ENCODE measurements at regions not wholly inside any gene's neighbourhood (a gene's known extent, or its start where the extent isn't known, plus 50 kb on each side); places are given as distances from the start of the nearest gene placed in this dataset.

- DNase-seq = no peak
- no peaks in the 10 kb centered on the region for H3K9me3 Mint-ChIP-seq (ENCODE audit: unreplicated experiment)
- no peaks in the 10 kb centered on the region for H3K4me1 Mint-ChIP-seq (ENCODE audit: low read depth, unreplicated experiment)
These were observed 2187.5 kb upstream of the ACO1 start for GRCh38 chr9:30196941-30197340.

GRCh38 chr9:30197453-30197852 is 2187.0 kb upstream of the ACO1 start:
- no peaks in the 10 kb centered on the region for H3K4me1 Mint-ChIP-seq (ENCODE audit: low read depth, unreplicated experiment)
- H3K36me3 Mint-ChIP-seq (ENCODE audit: unreplicated experiment) = peaks cover 8% of the 10 kb centered on the region
- H3K27ac Mint-ChIP-seq (ENCODE audit: unreplicated experiment) = no peak overlapping the region
- no peak overlapping the region for H3K4me3 Mint-ChIP-seq (ENCODE audit: unreplicated experiment)
- TF ChIP-seq, protein P1, sequence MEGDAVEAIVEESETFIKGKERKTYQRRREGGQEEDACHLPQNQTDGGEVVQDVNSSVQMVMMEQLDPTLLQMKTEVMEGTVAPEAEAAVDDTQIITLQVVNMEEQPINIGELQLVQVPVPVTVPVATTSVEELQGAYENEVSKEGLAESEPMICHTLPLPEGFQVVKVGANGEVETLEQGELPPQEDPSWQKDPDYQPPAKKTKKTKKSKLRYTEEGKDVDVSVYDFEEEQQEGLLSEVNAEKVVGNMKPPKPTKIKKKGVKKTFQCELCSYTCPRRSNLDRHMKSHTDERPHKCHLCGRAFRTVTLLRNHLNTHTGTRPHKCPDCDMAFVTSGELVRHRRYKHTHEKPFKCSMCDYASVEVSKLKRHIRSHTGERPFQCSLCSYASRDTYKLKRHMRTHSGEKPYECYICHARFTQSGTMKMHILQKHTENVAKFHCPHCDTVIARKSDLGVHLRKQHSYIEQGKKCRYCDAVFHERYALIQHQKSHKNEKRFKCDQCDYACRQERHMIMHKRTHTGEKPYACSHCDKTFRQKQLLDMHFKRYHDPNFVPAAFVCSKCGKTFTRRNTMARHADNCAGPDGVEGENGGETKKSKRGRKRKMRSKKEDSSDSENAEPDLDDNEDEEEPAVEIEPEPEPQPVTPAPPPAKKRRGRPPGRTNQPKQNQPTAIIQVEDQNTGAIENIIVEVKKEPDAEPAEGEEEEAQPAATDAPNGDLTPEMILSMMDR (IDR thresholded peaks at IDR 0.05; ENCODE audit: partially characterized antibody, unreplicated experiment) = no peak
- H3K9me3 Mint-ChIP-seq (ENCODE audit: unreplicated experiment) = no peaks in the 10 kb centered on the region
- peaks cover 2% of the 10 kb centered on the region for H3K27me3 Mint-ChIP-seq (ENCODE audit: unreplicated experiment)
- no peak for DNase-seq

More at GRCh38 chr9:30196941-30197340, 2187.5 kb upstream of the ACO1 start:
- H3K27me3 Mint-ChIP-seq (ENCODE audit: unreplicated experiment) = peaks cover 2% of the 10 kb centered on the region
- no peak overlapping the region for H3K27ac Mint-ChIP-seq (ENCODE audit: unreplicated experiment)
- H3K36me3 Mint-ChIP-seq (ENCODE audit: unreplicated experiment) = peaks cover 8% of the 10 kb centered on the region
- TF ChIP-seq, protein P1 (IDR thresholded peaks at IDR 0.05; ENCODE audit: partially characterized antibody, unreplicated experiment) = no peak
- H3K4me3 Mint-ChIP-seq (ENCODE audit: unreplicated experiment) = no peak overlapping the region

GRCh38 chr9:30197954-30198353 is 2186.5 kb upstream of the ACO1 start:
- Mint-ChIP-seq H3K4me3 (ENCODE audit: unreplicated experiment) (no peak overlapping the region), H3K9me3 (ENCODE audit: unreplicated experiment) (no peaks in the 10 kb centered on the region), H3K27me3 (ENCODE audit: unreplicated experiment) (peaks cover 2% of the 10 kb centered on the region), H3K4me1 (ENCODE audit: low read depth, unreplicated experiment) (no peaks in the 10 kb centered on the region), H3K36me3 (ENCODE audit: unreplicated experiment) (peaks cover 8% of the 10 kb centered on the region), H3K27ac (ENCODE audit: unreplicated experiment) (peak overlapping the region; percentile 22)
- TF ChIP-seq, protein P1 (IDR thresholded peaks at IDR 0.05; ENCODE audit: partially characterized antibody, unreplicated experiment) = no peak
- no peak for DNase-seq

DNA sequence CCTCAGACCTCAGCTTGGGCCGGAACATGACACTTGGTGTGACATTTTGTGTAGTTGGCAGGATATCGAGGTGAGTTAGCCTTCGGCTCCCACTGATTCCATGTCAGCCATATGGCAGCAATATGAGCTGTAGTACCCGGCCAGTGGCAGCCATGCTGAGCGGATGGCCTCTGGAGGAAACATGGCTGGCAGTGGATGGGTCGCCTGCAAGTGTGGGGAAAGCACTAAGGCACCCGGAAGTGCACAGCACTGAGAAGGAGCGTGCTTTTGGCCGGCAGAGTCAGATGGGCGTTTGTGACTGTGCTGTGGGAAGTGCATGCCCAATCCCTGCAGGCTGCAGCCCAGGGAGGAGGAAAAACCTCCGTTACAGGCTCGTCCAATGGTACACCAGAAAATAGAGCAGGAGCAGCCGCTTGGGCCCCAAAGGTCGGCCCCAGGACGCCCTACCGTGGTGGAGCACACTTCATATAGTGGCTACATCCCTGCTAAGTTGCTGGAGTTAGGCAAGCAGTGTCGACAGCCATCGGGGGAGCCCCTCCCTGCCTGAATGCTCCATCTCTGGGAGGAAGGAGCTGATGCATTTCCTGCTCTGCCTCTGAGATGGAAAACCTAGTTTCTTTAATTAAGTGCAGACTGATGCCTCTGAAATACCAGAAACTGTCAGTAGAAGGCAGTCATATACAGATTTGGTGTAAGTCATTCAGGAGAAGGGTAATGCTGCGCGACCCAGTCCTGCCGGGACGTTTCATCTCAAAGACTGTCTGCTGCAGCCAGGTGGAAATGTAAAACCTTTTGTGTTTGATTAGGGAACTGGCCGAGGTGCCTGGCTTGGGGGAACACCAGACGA is 2185.8 kb upstream of the ACO1 start:
- H3K4me3 Mint-ChIP-seq (ENCODE audit: unreplicated experiment) = no peak overlapping the region
- H3K4me1 Mint-ChIP-seq (ENCODE audit: low read depth, unreplicated experiment) = no peaks in the 10 kb centered on the region
- TF ChIP-seq, protein P1 (IDR thresholded peaks at IDR 0.05; ENCODE audit: partially characterized antibody, unreplicated experiment) = no peak
- H3K27me3 Mint-ChIP-seq (ENCODE audit: unreplicated experiment) = peaks cover 2% of the 10 kb centered on the region
- DNase-seq = no peak
- H3K27ac Mint-ChIP-seq (ENCODE audit: unreplicated experiment) = no peak overlapping the region
- peaks cover 8% of the 10 kb centered on the region for H3K36me3 Mint-ChIP-seq (ENCODE audit: unreplicated experiment)
- H3K9me3 Mint-ChIP-seq (ENCODE audit: unreplicated experiment) = no peaks in the 10 kb centered on the region

GRCh38 chr9:30201024-30201423 is 2183.4 kb upstream of the ACO1 start:
- Mint-ChIP-seq H3K4me3 (ENCODE audit: unreplicated experiment) (no peak overlapping the region), H3K27ac (ENCODE audit: unreplicated experiment) (no peak overlapping the region), H3K36me3 (ENCODE audit: unreplicated experiment) (peaks cover 8% of the 10 kb centered on the region), H3K9me3 (ENCODE audit: unreplicated experiment) (no peaks in the 10 kb centered on the region), H3K27me3 (ENCODE audit: unreplicated experiment) (peaks cover 2% of the 10 kb centered on the region), H3K4me1 (ENCODE audit: low read depth, unreplicated experiment) (no peaks in the 10 kb centered on the region)
- DNase-seq = no peak
- TF ChIP-seq, protein P1 (IDR thresholded peaks at IDR 0.05; ENCODE audit: partially characterized antibody, unreplicated experiment) = no peak
